OCI-LY7 (cell line): ENCODE measurements at regions not wholly inside any gene's neighbourhood (a gene's known extent, or its start where the extent isn't known, plus 50 kb on each side); places are given as distances from the start of the nearest gene placed in this dataset.

Experiments used
- EZH2phosphoT487 ChIP-seq: fragments of 200-600 bp; sonication (generic); IDR thresholded peaks from 2 replicates; pipeline ENCODE4 v1.6.1; 2018; ENCODE audit warnings: low read depth, borderline replicate concordance, mild to moderate bottlenecking, mixed run types, antibody characterized with exemption, low read length, moderate library complexity, mixed read lengths
- TF ChIP-seq, protein P1 (sequence below): fragments of 200-600 bp; sonication (generic); conservative IDR thresholded peaks from 2 replicates; pipeline ENCODE4 v1.5.1; 2014; ENCODE audit warnings: mild to moderate bottlenecking, antibody characterized with exemption, low read length, moderate library complexity, mixed read lengths

DNA sequence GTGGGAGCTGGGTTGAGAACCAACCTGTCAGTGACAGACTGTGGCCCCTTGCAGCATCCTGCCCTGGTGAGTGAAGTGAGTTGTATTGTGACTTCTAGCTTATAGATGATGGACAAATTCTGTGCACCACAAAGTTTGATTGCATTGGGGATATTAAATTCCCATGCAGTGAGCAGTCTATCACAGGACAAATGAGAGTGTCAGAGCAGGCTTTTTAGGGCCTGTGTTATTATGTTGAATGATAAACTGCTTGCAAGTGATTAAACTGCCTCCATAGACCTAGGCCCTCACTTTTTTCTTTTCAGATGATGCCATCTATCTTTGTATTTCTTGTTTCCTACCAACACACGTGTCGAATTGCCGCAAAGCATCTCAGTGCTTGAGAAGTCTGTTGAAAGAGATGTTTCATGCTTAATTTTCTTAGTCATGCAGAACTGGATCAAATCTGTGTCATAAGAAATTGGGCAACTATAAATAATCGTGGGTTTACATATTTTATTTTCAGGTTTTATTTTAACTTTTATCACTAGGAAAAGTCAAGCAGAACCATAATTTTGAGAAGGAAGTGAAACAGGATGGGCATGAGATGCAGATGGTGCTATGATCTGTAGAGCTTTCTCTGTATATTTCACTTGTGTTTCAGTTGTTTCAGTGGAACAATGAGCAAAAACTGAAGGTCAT is 199.2 kb downstream of the S1PR1 start:
- TF ChIP-seq, protein P1, sequence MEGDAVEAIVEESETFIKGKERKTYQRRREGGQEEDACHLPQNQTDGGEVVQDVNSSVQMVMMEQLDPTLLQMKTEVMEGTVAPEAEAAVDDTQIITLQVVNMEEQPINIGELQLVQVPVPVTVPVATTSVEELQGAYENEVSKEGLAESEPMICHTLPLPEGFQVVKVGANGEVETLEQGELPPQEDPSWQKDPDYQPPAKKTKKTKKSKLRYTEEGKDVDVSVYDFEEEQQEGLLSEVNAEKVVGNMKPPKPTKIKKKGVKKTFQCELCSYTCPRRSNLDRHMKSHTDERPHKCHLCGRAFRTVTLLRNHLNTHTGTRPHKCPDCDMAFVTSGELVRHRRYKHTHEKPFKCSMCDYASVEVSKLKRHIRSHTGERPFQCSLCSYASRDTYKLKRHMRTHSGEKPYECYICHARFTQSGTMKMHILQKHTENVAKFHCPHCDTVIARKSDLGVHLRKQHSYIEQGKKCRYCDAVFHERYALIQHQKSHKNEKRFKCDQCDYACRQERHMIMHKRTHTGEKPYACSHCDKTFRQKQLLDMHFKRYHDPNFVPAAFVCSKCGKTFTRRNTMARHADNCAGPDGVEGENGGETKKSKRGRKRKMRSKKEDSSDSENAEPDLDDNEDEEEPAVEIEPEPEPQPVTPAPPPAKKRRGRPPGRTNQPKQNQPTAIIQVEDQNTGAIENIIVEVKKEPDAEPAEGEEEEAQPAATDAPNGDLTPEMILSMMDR, result peak; percentile 39; the same call in 1 of the 2 replicates
- TF ChIP-seq EZH2phosphoT487, result no peak
